ENCODE measurements at regions not wholly inside any gene's neighbourhood (a gene's known extent, or its start where the extent isn't known, plus 50 kb on each side); places are given as distances from the start of the nearest gene placed in this dataset.
"Not testable (repeated sequence)": the region's sequence is repeated elsewhere in the genome, so short reads cannot be mapped to it uniquely, and the experiment has no call there.

DNA sequence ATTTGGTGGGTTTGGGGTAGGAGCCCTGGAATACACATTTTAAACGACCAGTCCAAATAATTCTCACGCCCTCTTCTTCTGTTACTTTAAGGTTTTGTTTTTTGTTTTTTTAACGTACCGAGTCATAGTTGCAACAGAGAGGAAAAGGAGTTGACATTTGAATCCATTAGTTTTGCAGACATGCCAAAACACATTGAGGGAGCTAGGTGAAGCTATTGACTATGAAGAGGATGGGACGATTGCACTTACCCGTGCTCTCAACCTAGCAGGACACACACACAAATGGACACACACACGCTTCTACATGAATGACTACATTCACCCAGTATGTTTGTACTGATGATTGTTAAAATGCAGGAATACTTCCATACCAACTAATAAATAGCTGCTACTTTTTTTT is 54.3 kb upstream of the CIT start:
- no peak for DNase-seq (ENCODE audit: extremely low read depth in 1 of 2, low read depth in 1 of 2)

DNA sequence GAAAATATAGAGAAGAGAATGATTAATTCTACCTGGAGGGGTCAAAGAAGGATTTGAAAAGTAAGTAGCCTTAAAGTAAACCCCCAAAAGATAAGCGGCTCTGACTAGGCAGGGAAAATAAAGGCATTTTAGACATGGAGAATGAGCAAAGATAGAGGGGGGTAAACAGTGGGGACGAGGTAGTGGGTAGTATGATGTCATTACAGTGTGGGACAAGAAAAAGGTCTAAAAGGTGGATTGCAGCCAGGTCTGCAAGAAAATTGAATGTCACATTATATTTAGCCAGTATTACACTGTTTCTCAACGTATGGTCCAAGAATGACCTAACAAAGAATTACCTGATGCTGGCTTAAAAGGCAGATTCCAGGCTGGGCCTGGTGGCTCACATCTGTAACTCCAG is 55.8 kb upstream of the CIT start:
- DNase-seq (ENCODE audit: extremely low read depth in 1 of 2, low read depth in 1 of 2), result no peak

DNA sequence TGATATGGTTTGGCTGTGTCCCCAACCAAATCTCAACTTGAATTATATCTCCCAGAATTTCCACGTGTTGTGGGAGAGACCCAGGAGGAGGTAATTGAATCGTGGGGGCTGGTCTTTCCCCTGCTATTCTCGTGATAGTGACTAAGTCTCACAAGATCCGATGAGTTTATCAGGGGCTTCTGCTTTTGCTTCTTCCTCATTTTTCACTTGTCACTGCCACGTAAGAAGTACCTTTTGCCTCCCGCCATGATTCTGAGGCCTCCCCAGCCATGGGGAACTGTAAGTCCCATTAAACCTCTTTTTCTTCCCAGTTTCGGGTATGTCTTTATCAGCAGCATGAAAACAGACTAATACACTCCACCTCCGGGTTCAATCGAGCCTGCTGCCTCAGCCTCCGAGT is 54.3 kb upstream of the BICDL1 start:
- DNase-seq (ENCODE audit: extremely low read depth in 1 of 2, low read depth in 1 of 2), result not testable (repeated sequence)

DNA sequence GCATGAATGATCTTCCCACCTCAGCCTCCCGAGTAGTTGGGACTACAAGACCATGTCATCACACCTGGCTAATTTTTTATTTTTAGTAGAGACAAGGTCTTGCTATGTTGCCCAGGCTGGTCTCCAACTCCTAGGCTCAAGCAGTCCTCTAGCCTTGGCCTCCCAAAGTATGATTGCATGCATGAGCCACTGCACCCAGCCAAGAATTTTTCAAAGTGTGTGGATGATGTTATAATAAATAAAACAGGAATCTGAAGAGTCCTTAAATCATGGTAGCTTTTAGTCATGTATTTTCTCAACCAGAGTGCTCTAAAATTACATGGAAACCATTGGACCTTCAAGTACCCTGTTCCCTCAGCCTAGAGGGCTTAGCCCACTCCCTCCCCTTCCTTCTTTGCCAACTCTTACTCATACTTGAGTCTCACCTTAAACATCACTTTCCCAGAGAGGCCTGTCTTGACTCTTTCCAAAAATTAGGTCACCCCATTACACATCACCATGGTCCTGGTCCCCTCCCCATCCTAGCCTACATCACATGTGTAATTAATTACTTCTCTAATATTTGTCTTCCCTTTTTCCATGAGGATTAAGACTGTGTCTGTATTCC is 52.2 kb upstream of the BICDL1 start:
- no peak for DNase-seq (ENCODE audit: extremely low read depth in 1 of 2, low read depth in 1 of 2)

DNA sequence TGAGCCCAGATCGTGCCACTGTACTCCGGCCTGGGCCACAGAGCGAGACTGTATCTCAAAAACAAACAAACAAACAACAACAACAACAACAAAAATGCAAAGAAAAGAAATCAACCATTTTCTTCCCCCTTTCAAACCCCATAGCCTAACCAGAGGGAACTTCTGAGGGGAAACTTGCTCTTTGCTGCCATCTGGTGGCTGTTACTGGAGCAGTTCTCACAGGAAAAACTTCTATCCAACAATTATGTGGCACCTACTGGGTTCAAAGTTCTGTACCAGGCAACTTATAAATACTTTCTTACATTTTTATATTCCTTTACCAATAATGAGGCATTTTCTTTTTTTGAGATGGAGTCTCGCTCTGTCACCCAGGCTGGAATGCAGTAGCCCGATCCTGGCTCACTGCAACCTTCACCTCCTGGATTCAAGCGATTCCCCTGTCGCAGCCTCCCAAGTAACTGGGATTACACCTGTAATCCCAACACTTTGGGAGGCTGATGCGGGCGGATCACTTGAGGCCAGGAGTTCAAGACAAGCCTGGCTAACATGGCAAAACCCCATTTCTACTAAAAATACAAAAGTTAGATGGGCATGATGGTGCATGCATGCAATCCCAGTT is 50.9 kb upstream of the BICDL1 start:
- peak; percentile 5 to 29 for DNase-seq (ENCODE audit: extremely low read depth in 1 of 2, low read depth in 1 of 2)
